Hematopoietic multipotent progenitor cell (in vitro differentiated cells): ENCODE measurements at regions not wholly inside any gene's neighbourhood (a gene's known extent, or its start where the extent isn't known, plus 50 kb on each side); places are given as distances from the start of the nearest gene placed in this dataset.
A peak's percentile ranks its signal among the peaks of the same experiment; 100 is the strongest.

Source experiments
- DNase-seq, 3 donors: peaks; one replicate each; pipeline ENCODE4 v3.0.0-alpha.2; 2011 to 2015; ENCODE audit warnings: low read depth in 2 of 3, low spot score in 2 of 3

- no peak for DNase-seq
These were observed 403.9 kb upstream of the TNP1 start for GRCh38 chr2:217263756-217264155.

- no peak for DNase-seq
These were observed 403.0 kb upstream of the TNP1 start for GRCh38 chr2:217262911-217263310.

- DNase-seq = peak in 2 of 3 donors; percentile 14 to 65
These were observed 401.6 kb upstream of the TNP1 start for GRCh38 chr2:217261452-217261851.

- DNase-seq = no peak
These were observed 400.7 kb upstream of the TNP1 start for GRCh38 chr2:217260441-217261115.

- DNase-seq = no peak
These were observed 398.3 kb upstream of the TNP1 start for GRCh38 chr2:217258170-217258569.

- no peak for DNase-seq
These were observed 396.4 kb upstream of the TNP1 start for GRCh38 chr2:217256251-217256650.

- DNase-seq = no peak
These were observed 394.2 kb upstream of the TNP1 start for GRCh38 chr2:217254111-217254510.

GRCh38 chr2:217252181-217252580, 392.3 kb upstream of the TNP1 start:
- no peak for DNase-seq

- no peak for DNase-seq
These were observed 390.2 kb upstream of the TNP1 start for GRCh38 chr2:217250013-217250524.

- no peak for DNase-seq
These were observed 389.5 kb upstream of the TNP1 start for GRCh38 chr2:217249121-217250012.

GRCh38 chr2:217248312-217248935, 388.6 kb upstream of the TNP1 start:
- peak in 2 of 3 donors; percentile 49 to 80 for DNase-seq

GRCh38 chr2:217247476-217247875, 387.6 kb upstream of the TNP1 start:
- no peak for DNase-seq

GRCh38 chr2:217246108-217246507, 386.2 kb upstream of the TNP1 start:
- DNase-seq = no peak

GRCh38 chr2:217244815-217245214, 385.0 kb upstream of the TNP1 start:
- no peak for DNase-seq

- DNase-seq = no peak
These were observed 383.1 kb upstream of the TNP1 start for GRCh38 chr2:217242947-217243346.

GRCh38 chr2:217231724-217232123, 371.9 kb upstream of the TNP1 start:
- DNase-seq = peak in 1 of 3 donors; percentile 16

- no peak for DNase-seq
These were observed 371.3 kb upstream of the TNP1 start for GRCh38 chr2:217231212-217231611.

- DNase-seq = no peak
These were observed 368.9 kb upstream of the TNP1 start for GRCh38 chr2:217228732-217229131.

GRCh38 chr2:217227794-217228193, 367.9 kb upstream of the TNP1 start:
- no peak for DNase-seq

- DNase-seq = no peak
These were observed 365.7 kb upstream of the TNP1 start for GRCh38 chr2:217225596-217225995.

GRCh38 chr2:217223222-217223930, 363.5 kb upstream of the TNP1 start:
- peak in 2 of 3 donors; percentile 74 to 84 for DNase-seq
